Vagina (tissue), 2 donors: ENCODE measurements at regions not wholly inside any gene's neighbourhood (a gene's known extent, or its start where the extent isn't known, plus 50 kb on each side); places are given as distances from the start of the nearest gene placed in this dataset.

Source experiments
- POLR2A ChIP-seq, 2 donors: fragments of 450-650 bp; IDR thresholded peaks; one replicate each; pipeline ENCODE4 v1.6.1; 2017; ENCODE audit warnings: antibody characterized with exemption in 2 of 2, mild to moderate bottlenecking in 2 of 2, moderate library complexity in 2 of 2
- POLR2AphosphoS5 ChIP-seq, 2 donors: sonication (generic); formaldehyde crosslinking; IDR thresholded peaks; one replicate each; pipeline ENCODE4 v1.9.0; 2017; ENCODE audit warnings: antibody characterized with exemption in 2 of 2, mild to moderate bottlenecking in 2 of 2, low read depth in 1 of 2; ENCODE audit not compliant: insufficient read depth in 1 of 2
- TF ChIP-seq, protein P1 (sequence below), 3 experiments: fragments of 450-650 bp in 2 of 3; fragments of 200-600 bp in 1 of 3; sonication (generic) in 1 of 3; IDR thresholded peaks; one replicate each; pipeline ENCODE4 v1.5.1; 2017 to 2019; ENCODE audit warnings: antibody characterized with exemption in 3 of 3, mild to moderate bottlenecking in 2 of 3, moderate library complexity in 2 of 3

- TF ChIP-seq, protein P1, sequence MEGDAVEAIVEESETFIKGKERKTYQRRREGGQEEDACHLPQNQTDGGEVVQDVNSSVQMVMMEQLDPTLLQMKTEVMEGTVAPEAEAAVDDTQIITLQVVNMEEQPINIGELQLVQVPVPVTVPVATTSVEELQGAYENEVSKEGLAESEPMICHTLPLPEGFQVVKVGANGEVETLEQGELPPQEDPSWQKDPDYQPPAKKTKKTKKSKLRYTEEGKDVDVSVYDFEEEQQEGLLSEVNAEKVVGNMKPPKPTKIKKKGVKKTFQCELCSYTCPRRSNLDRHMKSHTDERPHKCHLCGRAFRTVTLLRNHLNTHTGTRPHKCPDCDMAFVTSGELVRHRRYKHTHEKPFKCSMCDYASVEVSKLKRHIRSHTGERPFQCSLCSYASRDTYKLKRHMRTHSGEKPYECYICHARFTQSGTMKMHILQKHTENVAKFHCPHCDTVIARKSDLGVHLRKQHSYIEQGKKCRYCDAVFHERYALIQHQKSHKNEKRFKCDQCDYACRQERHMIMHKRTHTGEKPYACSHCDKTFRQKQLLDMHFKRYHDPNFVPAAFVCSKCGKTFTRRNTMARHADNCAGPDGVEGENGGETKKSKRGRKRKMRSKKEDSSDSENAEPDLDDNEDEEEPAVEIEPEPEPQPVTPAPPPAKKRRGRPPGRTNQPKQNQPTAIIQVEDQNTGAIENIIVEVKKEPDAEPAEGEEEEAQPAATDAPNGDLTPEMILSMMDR (IDR thresholded peaks at IDR 0.05): no peak
- TF ChIP-seq POLR2AphosphoS5 (IDR thresholded peaks at IDR 0.05; ENCODE audit: insufficient read depth in 1 of 2, low read depth in 1 of 2) (no peak), POLR2A (IDR thresholded peaks at IDR 0.05) (no peak)
Measured at GRCh38 chr12:113640837-113641236, 169.2 kb upstream of the LHX5 start.
